HepG2 (cell line): ENCODE measurements at regions not wholly inside any gene's neighbourhood (a gene's known extent, or its start where the extent isn't known, plus 50 kb on each side); places are given as distances from the start of the nearest gene placed in this dataset.

Experiments
- ATAC-seq: fragments of 200-7000 bp; cut with Tn5 transposase; 3 replicates; pipeline ENCODE4 v1.9.1; 2020; ENCODE audit warnings: mild to moderate bottlenecking, moderate library complexity
- BruUV-seq: library from RNA; stranded (reverse); fragments of 400-500 nt; replicated peaks from 2 replicates; lab custom pipeline; 2021; lab: Mats Ljungman, UMichigan
- CTCF ChIA-PET: fragments of 300-600 bp; formaldehyde crosslinking; extraction: SDS; loops from one replicate; lab custom pipeline; 2021; ENCODE audit warnings: low total read pairs, inconsistent platforms, low intra/inter-chr PET ratio; lab: Yijun Ruan, JAX
- POLR2A ChIA-PET: fragments of 350-600 bp; sonication (Branson Sonifier 250); formaldehyde crosslinking; loops from one replicate; lab custom pipeline; 2020; ENCODE audit warnings: antibody characterized with exemption, inconsistent platforms; lab: Yijun Ruan, JAX
- DNase-seq: peaks from one replicate; pipeline ENCODE4 v3.0.0-alpha.2; 2015; ENCODE audit warnings: low spot score
- FAIRE-seq: peaks from 3 replicates; lab custom pipeline; 2011; peaks lifted over from hg19 to GRCh38; lab: Jason Lieb, UNC
- H2AFZ ChIP-seq: one replicate; pipeline ENCODE4 v1.6.1; 2011; ENCODE audit warnings: low read length, inconsistent platforms
- H3K27ac ChIP-seq: fragments of 300-600 bp; 3 replicates; pipeline ENCODE4 v1.8.0; 2011; ENCODE audit warnings: mixed run types, mild to moderate bottlenecking, mixed read lengths, low read length, inconsistent platforms; ENCODE audit not compliant: insufficient read depth; ENCODE audit errors: extremely low read length
- H3K27me3 ChIP-seq, 2 experiments: fragments of 200-600 bp in 1 of 2; 2 replicates in 1 of 2; 3 replicates in 1 of 2; pipeline versions ENCODE4 v1.6.0 to v1.8.0; 2011; ENCODE audit warnings: low read length in 2 of 2, mild to moderate bottlenecking in 2 of 2, moderate library complexity in 2 of 2, inconsistent platforms in 1 of 2; ENCODE audit not compliant: insufficient read depth in 2 of 2, control insufficient read depth in 1 of 2
- H3K36me3 ChIP-seq, 2 experiments: fragments of 200-600 bp in 1 of 2; replicated peaks in 1 of 2; 2 replicates in 1 of 2; 3 replicates in 1 of 2; pipeline versions ENCODE4 v1.5.1 to v1.8.0; 2011; ENCODE audit warnings: low read length in 2 of 2, inconsistent platforms in 1 of 2; ENCODE audit not compliant: insufficient read depth in 2 of 2, control insufficient read depth in 1 of 2
- H3K4me1 ChIP-seq: 2 replicates; pipeline ENCODE4 v1.5.1; 2012; ENCODE audit warnings: low read length, inconsistent platforms; ENCODE audit not compliant: insufficient read depth
- H3K4me2 ChIP-seq: 2 replicates; pipeline ENCODE4 v1.6.0; 2011; ENCODE audit warnings: low read depth, low read length, inconsistent platforms
- H3K4me3 ChIP-seq, 3 experiments: fragments of 200-600 bp in 1 of 3; sonication (generic), shearing (Covaris generic) in 1 of 3; replicated peaks in 1 of 3; 2 replicates each; pipeline ENCODE4 v1.5.1; 2011 to 2016; ENCODE audit warnings: low read length in 3 of 3, inconsistent platforms in 2 of 3, low read depth in 2 of 3, mild to moderate bottlenecking in 2 of 3, control low read depth in 1 of 3, mixed read lengths in 1 of 3; ENCODE audit not compliant: insufficient read depth in 1 of 3
- H3K79me2 ChIP-seq: one replicate; pipeline ENCODE4 v1.6.1; 2011; ENCODE audit warnings: low read length, inconsistent platforms; ENCODE audit not compliant: insufficient read depth
- H3K9ac ChIP-seq: 2 replicates; pipeline ENCODE4 v1.6.0; 2011; ENCODE audit warnings: mild to moderate bottlenecking, low read depth, low read length, inconsistent platforms; ENCODE audit not compliant: insufficient read depth
- H3K9me3 ChIP-seq: 2 replicates; pipeline ENCODE4 v1.5.1; 2012; ENCODE audit warnings: mild to moderate bottlenecking, low read length
- H4K20me1 ChIP-seq: 2 replicates; pipeline ENCODE4 v1.6.0; 2011; ENCODE audit warnings: inconsistent platforms, mild to moderate bottlenecking, low read length, moderate library complexity; ENCODE audit not compliant: insufficient read depth
- TP53 ChIP-seq: sonication (generic); formaldehyde crosslinking; conservative IDR thresholded peaks from 2 replicates; pipeline ENCODE4 v1.4.0; 2020; ENCODE audit warnings: missing genetic modification reagents
- ZNF142 ChIP-seq: sonication (generic); formaldehyde crosslinking; IDR thresholded peaks from 2 replicates; pipeline ENCODE4 v1.4.0; 2020; ENCODE audit warnings: missing genetic modification reagents
- WGBS: methylation state at CpG from one replicate; pipeline ENCODE4 v1.1.6; 2017; ENCODE audit warnings: low lambda C conversion rate; 5-methylcytosine and 5-hydroxymethylcytosine counted together
- in situ Hi-C: cut with HindIII; loops from 2 replicates; pipeline ENCODE4 v1.10.0; 2017; ENCODE audit warnings: low pct_unique_long_range_greater_than_20kb; ENCODE audit not compliant: extremely low pct_ligation_motif_present
- intact Hi-C: fragments of 100-400 bp; cut with micrococcal nuclease; formaldehyde crosslinking; loops from one replicate; pipeline ENCODE4 v1.10.0; 2022; ENCODE audit not compliant: unreplicated experiment

GRCh38 chr12:19065871-19066270, 63.7 kb upstream of the PLEKHA5 start:
- 0% methylated on average over 1 of the region's 1 CpG for WGBS
- H3K4me2 ChIP-seq, result peak overlapping the region; percentile 58
- H3K4me1 ChIP-seq, result peaks cover 36% of the 10 kb centered on the region
- H3K36me3 ChIP-seq, result no peaks in the 10 kb centered on the region
- TF ChIP-seq ZNF142 (CRISPR knock-in tag), result no peak
- TF ChIP-seq TP53 (CRISPR knock-in tag), result no peak
- TF ChIP-seq, all 625 proteins: peak for 0
- Histone ChIP-seq H3K79me2 (no peaks in the 10 kb centered on the region), H3K9ac (peak overlapping the region; percentile 41), H3K4me3 (peak overlapping the region; percentile 29 to 33 (median 29); a peak in 5 of 6 replicates), H2AFZ (no peak overlapping the region), H3K27me3 (no peaks in the 10 kb centered on the region; a peak in 1 of 5 replicates), H3K9me3 (no peaks in the 10 kb centered on the region), H4K20me1 (no peaks in the 10 kb centered on the region), H3K27ac (peak overlapping the region; percentile 72)
- intact Hi-C loops, result loop anchor here (1.0 kb wide), 1 partner anchor 64 kb away; no protein-coding TSS in a partner anchor
- no peak for FAIRE-seq
- peak; percentile 53 for ATAC-seq
- BruUV-seq, result TSS peak; percentile 92
- POLR2A ChIA-PET, result interaction anchor here (1.9 kb wide), 1 partner anchor 31 kb away, joined by 15 read pairs; no protein-coding TSS in a partner anchor
- CTCF ChIA-PET, result no interaction called here
- in situ Hi-C loops, result no loop called here
- no peak for DNase-seq
